ENCODE measurements at regions not wholly inside any gene's neighbourhood (a gene's known extent, or its start where the extent isn't known, plus 50 kb on each side); places are given as distances from the start of the nearest gene placed in this dataset.

DNA sequence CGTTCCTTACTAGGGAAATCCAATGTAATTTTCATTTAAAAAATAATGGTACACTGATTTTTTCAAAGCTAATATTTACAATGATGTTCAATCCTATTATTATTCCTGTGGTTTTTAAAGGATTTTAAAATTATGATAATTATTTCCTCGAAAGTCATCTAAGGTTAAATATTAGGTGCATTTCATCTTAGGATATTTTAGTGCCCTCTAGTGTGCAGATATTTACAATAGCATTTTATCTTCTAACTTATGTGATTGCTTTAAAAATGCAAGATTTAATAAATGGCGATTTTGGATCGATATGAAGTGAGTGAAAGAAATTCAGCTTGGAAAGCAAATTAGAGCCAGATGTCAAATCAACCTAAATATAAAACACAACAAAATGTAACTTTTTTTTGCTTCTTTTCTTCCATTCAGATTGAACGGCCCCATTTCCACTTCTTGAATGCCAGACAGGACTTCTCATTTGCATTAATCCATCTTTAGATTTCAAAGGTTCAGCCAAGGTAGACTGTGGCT lies 293.5 kb downstream of the SLC6A15 start:
- POLR2A ChIA-PET = no interaction called here
- H3K27me3 Mint-ChIP-seq (ENCODE audit: insufficient read depth, unreplicated experiment) = no peaks in the 10 kb centered on the region
- no TSS peak for BruUV-seq (replicated peaks)
- no peaks in the 10 kb centered on the region for H3K9me3 Mint-ChIP-seq (ENCODE audit: unreplicated experiment)
- H3K4me3 Mint-ChIP-seq (ENCODE audit: unreplicated experiment) = no peak overlapping the region
- TF ChIP-seq, protein P1, sequence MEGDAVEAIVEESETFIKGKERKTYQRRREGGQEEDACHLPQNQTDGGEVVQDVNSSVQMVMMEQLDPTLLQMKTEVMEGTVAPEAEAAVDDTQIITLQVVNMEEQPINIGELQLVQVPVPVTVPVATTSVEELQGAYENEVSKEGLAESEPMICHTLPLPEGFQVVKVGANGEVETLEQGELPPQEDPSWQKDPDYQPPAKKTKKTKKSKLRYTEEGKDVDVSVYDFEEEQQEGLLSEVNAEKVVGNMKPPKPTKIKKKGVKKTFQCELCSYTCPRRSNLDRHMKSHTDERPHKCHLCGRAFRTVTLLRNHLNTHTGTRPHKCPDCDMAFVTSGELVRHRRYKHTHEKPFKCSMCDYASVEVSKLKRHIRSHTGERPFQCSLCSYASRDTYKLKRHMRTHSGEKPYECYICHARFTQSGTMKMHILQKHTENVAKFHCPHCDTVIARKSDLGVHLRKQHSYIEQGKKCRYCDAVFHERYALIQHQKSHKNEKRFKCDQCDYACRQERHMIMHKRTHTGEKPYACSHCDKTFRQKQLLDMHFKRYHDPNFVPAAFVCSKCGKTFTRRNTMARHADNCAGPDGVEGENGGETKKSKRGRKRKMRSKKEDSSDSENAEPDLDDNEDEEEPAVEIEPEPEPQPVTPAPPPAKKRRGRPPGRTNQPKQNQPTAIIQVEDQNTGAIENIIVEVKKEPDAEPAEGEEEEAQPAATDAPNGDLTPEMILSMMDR (IDR thresholded peaks at IDR 0.05; ENCODE audit: unreplicated experiment) = peak; percentile 31
- intact Hi-C loops (cut with micrococcal nuclease) = loop anchor here (5.0 kb wide), 1 partner anchor 112 kb away; no protein-coding TSS in a partner anchor
- H3K4me1 Mint-ChIP-seq (ENCODE audit: insufficient read depth, unreplicated experiment) = no peaks in the 10 kb centered on the region
- no peak for DNase-seq (ENCODE audit: unreplicated experiment)
- H3K27ac Mint-ChIP-seq (ENCODE audit: low read depth, unreplicated experiment) = no peak overlapping the region
- CTCF ChIA-PET = interaction anchor here (0.5 to 3.2 kb wide), 8 partner anchors 10 to 1934 kb away, joined by 3 to 14 read pairs (median 4); no protein-coding TSS in a partner anchor
- H3K36me3 Mint-ChIP-seq (ENCODE audit: insufficient read depth, unreplicated experiment) = no peaks in the 10 kb centered on the region

DNA sequence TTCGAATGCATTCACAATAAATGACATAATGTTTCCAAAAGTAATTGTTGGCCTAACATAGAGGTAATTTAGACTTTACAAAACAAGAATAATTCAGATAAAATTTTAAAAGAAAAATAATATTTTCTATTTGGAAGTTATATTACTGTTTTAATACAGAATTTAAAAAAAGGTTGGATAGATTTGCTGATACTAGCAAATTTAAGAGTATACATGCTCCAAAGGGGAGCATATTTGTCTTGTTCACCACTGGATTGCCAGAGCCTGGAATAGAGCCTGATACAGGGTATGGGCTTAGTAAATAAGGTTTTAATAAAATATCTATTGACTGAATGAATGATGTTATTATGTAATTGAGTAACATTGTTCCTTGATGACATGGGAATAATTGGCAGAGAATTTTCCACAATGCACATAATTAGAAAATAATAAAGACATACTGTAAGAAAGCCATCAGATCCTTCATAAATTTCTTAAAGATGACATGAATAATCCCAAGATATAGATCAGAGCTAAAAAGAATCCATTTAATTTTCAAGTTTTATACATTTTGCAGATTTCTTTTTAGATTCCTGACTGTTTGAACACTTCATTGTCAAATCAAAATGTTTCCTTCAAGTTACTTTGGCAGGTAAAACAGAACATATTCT lies 305.3 kb downstream of the SLC6A15 start:
- Mint-ChIP-seq H3K36me3 (ENCODE audit: insufficient read depth, unreplicated experiment) (no peaks in the 10 kb centered on the region), H3K9me3 (ENCODE audit: unreplicated experiment) (no peaks in the 10 kb centered on the region), H3K4me1 (ENCODE audit: insufficient read depth, unreplicated experiment) (no peaks in the 10 kb centered on the region), H3K27ac (ENCODE audit: low read depth, unreplicated experiment) (no peak overlapping the region), H3K4me3 (ENCODE audit: unreplicated experiment) (no peak overlapping the region), H3K27me3 (ENCODE audit: insufficient read depth, unreplicated experiment) (no peaks in the 10 kb centered on the region)
- TF ChIP-seq, protein P1 (IDR thresholded peaks at IDR 0.05; ENCODE audit: unreplicated experiment) = no peak
- intact Hi-C loops (cut with micrococcal nuclease) = no loop called here
- BruUV-seq (replicated peaks) = no TSS peak
- ChIA-PET POLR2A (no interaction called here), CTCF (no interaction called here)
- DNase-seq (ENCODE audit: unreplicated experiment) = no peak

DNA sequence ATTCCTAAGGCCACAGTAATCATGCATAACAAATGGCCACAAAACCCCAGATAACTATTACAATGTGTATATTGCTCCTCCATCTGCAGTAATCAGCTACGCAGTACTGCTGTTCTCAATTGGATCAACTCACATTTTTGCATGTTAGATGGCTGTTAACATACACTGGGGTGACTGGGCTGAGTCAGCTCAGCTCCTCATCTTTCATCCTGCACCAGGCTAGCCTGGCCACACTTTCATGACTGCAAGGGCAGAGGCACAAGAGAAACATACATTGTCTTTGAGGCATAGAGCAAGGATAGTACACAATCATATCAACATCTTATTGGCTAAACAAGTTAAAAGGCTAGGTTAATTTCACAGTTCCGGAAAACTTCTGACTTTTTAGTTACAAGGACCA lies 306.6 kb downstream of the SLC6A15 start:
- Mint-ChIP-seq H3K27me3 (ENCODE audit: insufficient read depth, unreplicated experiment) (no peaks in the 10 kb centered on the region), H3K4me1 (ENCODE audit: insufficient read depth, unreplicated experiment) (no peaks in the 10 kb centered on the region), H3K27ac (ENCODE audit: low read depth, unreplicated experiment) (no peak overlapping the region), H3K36me3 (ENCODE audit: insufficient read depth, unreplicated experiment) (no peaks in the 10 kb centered on the region), H3K9me3 (ENCODE audit: unreplicated experiment) (no peaks in the 10 kb centered on the region), H3K4me3 (ENCODE audit: unreplicated experiment) (no peak overlapping the region)
- POLR2A ChIA-PET = no interaction called here
- CTCF ChIA-PET = interaction anchor here (0.9 kb wide), 1 partner anchor 19 kb away, joined by 3 read pairs; no protein-coding TSS in a partner anchor
- no peak for DNase-seq (ENCODE audit: unreplicated experiment)
- BruUV-seq (replicated peaks) = no TSS peak
- intact Hi-C loops (cut with micrococcal nuclease) = no loop called here
- TF ChIP-seq, protein P1 (IDR thresholded peaks at IDR 0.05; ENCODE audit: unreplicated experiment) = no peak

DNA sequence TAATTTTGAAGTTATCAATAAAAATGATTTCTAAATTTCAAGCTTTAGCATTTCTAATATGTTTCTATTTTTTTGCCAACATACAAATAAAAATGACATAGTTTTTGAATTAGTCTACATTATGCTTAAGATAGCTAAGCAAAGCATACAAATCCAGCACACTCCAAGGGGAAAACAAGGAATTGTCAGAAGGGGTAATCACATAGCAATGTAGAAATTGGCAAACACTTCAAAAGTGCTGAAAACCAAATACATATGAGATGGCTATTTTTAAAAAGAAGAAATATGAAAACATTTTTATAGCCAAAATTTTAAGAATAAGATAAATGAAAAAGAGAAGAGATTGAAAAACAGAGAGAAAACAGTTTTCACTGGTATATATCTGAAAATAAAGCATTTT lies 308.0 kb downstream of the SLC6A15 start:
- Mint-ChIP-seq H3K36me3 (ENCODE audit: insufficient read depth, unreplicated experiment) (no peaks in the 10 kb centered on the region), H3K27ac (ENCODE audit: low read depth, unreplicated experiment) (no peak overlapping the region), H3K4me3 (ENCODE audit: unreplicated experiment) (no peak overlapping the region), H3K4me1 (ENCODE audit: insufficient read depth, unreplicated experiment) (no peaks in the 10 kb centered on the region), H3K27me3 (ENCODE audit: insufficient read depth, unreplicated experiment) (no peaks in the 10 kb centered on the region), H3K9me3 (ENCODE audit: unreplicated experiment) (no peaks in the 10 kb centered on the region)
- ChIA-PET POLR2A (interaction anchor here (0.7 kb wide), 1 partner anchor 368 kb away, joined by 4 read pairs; no protein-coding TSS in a partner anchor), CTCF (interaction anchor here (0.6 kb wide), 1 partner anchor 13 kb away, joined by 3 read pairs; no protein-coding TSS in a partner anchor)
- no peak for DNase-seq (ENCODE audit: unreplicated experiment)
- TF ChIP-seq, protein P1 (IDR thresholded peaks at IDR 0.05; ENCODE audit: unreplicated experiment) = no peak
- BruUV-seq (replicated peaks) = no TSS peak
- intact Hi-C loops (cut with micrococcal nuclease) = no loop called here

Measured in MCF 10A (cell line).